ENCODE measurements at regions not wholly inside any gene's neighbourhood (a gene's known extent, or its start where the extent isn't known, plus 50 kb on each side); places are given as distances from the start of the nearest gene placed in this dataset.

GRCh38 chr18:10080372-10080771 lies 166.6 kb downstream of the VAPA start:
- no peak for DNase-seq
- Histone ChIP-seq H3K4me2 (ENCODE audit: low read depth, low read length) (no peak overlapping the region), H3K4me3 (ENCODE audit: low read length) (no peak overlapping the region)

GRCh38 chr18:10081492-10081891 lies 167.7 kb downstream of the VAPA start:
- H3K9me3 ChIP-seq (replicated peaks; ENCODE audit: insufficient read depth, low read length), result no peaks in the 10 kb centered on the region; the same call in 1 of the 2 replicates
- TF ChIP-seq, protein P1, sequence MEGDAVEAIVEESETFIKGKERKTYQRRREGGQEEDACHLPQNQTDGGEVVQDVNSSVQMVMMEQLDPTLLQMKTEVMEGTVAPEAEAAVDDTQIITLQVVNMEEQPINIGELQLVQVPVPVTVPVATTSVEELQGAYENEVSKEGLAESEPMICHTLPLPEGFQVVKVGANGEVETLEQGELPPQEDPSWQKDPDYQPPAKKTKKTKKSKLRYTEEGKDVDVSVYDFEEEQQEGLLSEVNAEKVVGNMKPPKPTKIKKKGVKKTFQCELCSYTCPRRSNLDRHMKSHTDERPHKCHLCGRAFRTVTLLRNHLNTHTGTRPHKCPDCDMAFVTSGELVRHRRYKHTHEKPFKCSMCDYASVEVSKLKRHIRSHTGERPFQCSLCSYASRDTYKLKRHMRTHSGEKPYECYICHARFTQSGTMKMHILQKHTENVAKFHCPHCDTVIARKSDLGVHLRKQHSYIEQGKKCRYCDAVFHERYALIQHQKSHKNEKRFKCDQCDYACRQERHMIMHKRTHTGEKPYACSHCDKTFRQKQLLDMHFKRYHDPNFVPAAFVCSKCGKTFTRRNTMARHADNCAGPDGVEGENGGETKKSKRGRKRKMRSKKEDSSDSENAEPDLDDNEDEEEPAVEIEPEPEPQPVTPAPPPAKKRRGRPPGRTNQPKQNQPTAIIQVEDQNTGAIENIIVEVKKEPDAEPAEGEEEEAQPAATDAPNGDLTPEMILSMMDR (IDR thresholded peaks at IDR 0.05; ENCODE audit: low read length), result no peak
- TF ChIP-seq EZH2phosphoT487 (IDR thresholded peaks at IDR 0.05; ENCODE audit: low read length) (no peak), EZH2 (optimal IDR thresholded peaks at IDR 0.05; ENCODE audit: low read depth, low read length) (no peak)
- no peaks in the 10 kb centered on the region for H3K36me3 ChIP-seq (replicated peaks; ENCODE audit: insufficient read depth, low read length)
- no peaks in the 10 kb centered on the region for H3K9me2 ChIP-seq (replicated peaks; ENCODE audit: insufficient read depth, low read length)
- no peak for DNase-seq
- H3K9ac ChIP-seq (ENCODE audit: low read length), result no peak overlapping the region
- no peak overlapping the region for H2AFZ ChIP-seq (ENCODE audit: low read length)
- H3K27ac ChIP-seq (ENCODE audit: low read length), result no peak overlapping the region
- H3K4me3 ChIP-seq (ENCODE audit: low read length), result no peak overlapping the region
- H3K4me1 ChIP-seq (ENCODE audit: low read length), result no peaks in the 10 kb centered on the region
- H3F3A ChIP-seq (ENCODE audit: insufficient read depth, low read length), result no peaks in the 10 kb centered on the region
- H4K20me1 ChIP-seq (ENCODE audit: insufficient read depth, low read length), result no peaks in the 10 kb centered on the region
- no peak overlapping the region for H3K4me2 ChIP-seq (ENCODE audit: low read depth, low read length)
- no peaks in the 10 kb centered on the region for H3K27me3 ChIP-seq (replicated peaks; ENCODE audit: insufficient read depth, low read length)
- H3K79me2 ChIP-seq (ENCODE audit: low read length), result no peaks in the 10 kb centered on the region

More at GRCh38 chr18:10080372-10080771, 166.6 kb downstream of the VAPA start:
- no peaks in the 10 kb centered on the region for H3K4me1 ChIP-seq (ENCODE audit: low read length)
- no peaks in the 10 kb centered on the region for H3K79me2 ChIP-seq (ENCODE audit: low read length)
- no peaks in the 10 kb centered on the region for H4K20me1 ChIP-seq (ENCODE audit: insufficient read depth, low read length)
- H2AFZ ChIP-seq (ENCODE audit: low read length), result no peak overlapping the region
- no peaks in the 10 kb centered on the region for H3K27me3 ChIP-seq (replicated peaks; ENCODE audit: insufficient read depth, low read length)
- H3K36me3 ChIP-seq (replicated peaks; ENCODE audit: insufficient read depth, low read length), result no peaks in the 10 kb centered on the region
- H3F3A ChIP-seq (ENCODE audit: insufficient read depth, low read length), result no peaks in the 10 kb centered on the region
- no peak overlapping the region for H3K9ac ChIP-seq (ENCODE audit: low read length)
- no peak overlapping the region for H3K27ac ChIP-seq (ENCODE audit: low read length)
- H3K9me3 ChIP-seq (replicated peaks; ENCODE audit: insufficient read depth, low read length), result no peaks in the 10 kb centered on the region; the same call in 1 of the 2 replicates
- no peaks in the 10 kb centered on the region for H3K9me2 ChIP-seq (replicated peaks; ENCODE audit: insufficient read depth, low read length)
- TF ChIP-seq, protein P1 (IDR thresholded peaks at IDR 0.05; ENCODE audit: low read length), result no peak
- no peak for TF ChIP-seq EZH2phosphoT487 (IDR thresholded peaks at IDR 0.05; ENCODE audit: low read length)
- no peak for TF ChIP-seq EZH2 (optimal IDR thresholded peaks at IDR 0.05; ENCODE audit: low read depth, low read length)

GRCh38 chr18:10085416-10085815 lies 171.6 kb downstream of the VAPA start:
- no peak for DNase-seq
- no peaks in the 10 kb centered on the region for H3K9me2 ChIP-seq (replicated peaks; ENCODE audit: insufficient read depth, low read length)
- H3K9me3 ChIP-seq (replicated peaks; ENCODE audit: insufficient read depth, low read length), result no peaks in the 10 kb centered on the region; the same call in 1 of the 2 replicates
- H3K9ac ChIP-seq (ENCODE audit: low read length), result no peak overlapping the region
- no peaks in the 10 kb centered on the region for H3F3A ChIP-seq (ENCODE audit: insufficient read depth, low read length)
- H2AFZ ChIP-seq (ENCODE audit: low read length), result no peak overlapping the region
- no peaks in the 10 kb centered on the region for H4K20me1 ChIP-seq (ENCODE audit: insufficient read depth, low read length)
- H3K4me1 ChIP-seq (ENCODE audit: low read length), result no peaks in the 10 kb centered on the region
- TF ChIP-seq, protein P1 (IDR thresholded peaks at IDR 0.05; ENCODE audit: low read length), result no peak
- TF ChIP-seq EZH2phosphoT487 (IDR thresholded peaks at IDR 0.05; ENCODE audit: low read length) (no peak), EZH2 (optimal IDR thresholded peaks at IDR 0.05; ENCODE audit: low read depth, low read length) (no peak)
- no peak overlapping the region for H3K4me2 ChIP-seq (ENCODE audit: low read depth, low read length)
- H3K4me3 ChIP-seq (ENCODE audit: low read length), result no peak overlapping the region
- no peaks in the 10 kb centered on the region for H3K27me3 ChIP-seq (replicated peaks; ENCODE audit: insufficient read depth, low read length)
- no peaks in the 10 kb centered on the region for H3K36me3 ChIP-seq (replicated peaks; ENCODE audit: insufficient read depth, low read length)
- no peak overlapping the region for H3K27ac ChIP-seq (ENCODE audit: low read length)
- no peaks in the 10 kb centered on the region for H3K79me2 ChIP-seq (ENCODE audit: low read length)

Measured in MM.1S (cell line).